GM18858 (cell line): ENCODE measurements at regions not wholly inside any gene's neighbourhood (a gene's known extent, or its start where the extent isn't known, plus 50 kb on each side); places are given as distances from the start of the nearest gene placed in this dataset.

Source experiments
- ATAC-seq: cut with Tn5 transposase; IDR thresholded peaks from one replicate; pipeline ENCODE4 v1.9.1; 2021; ENCODE audit not compliant: unreplicated experiment

- ATAC-seq, result no peak
Measured at GRCh38 chr4:108370291-108371141, 201.8 kb upstream of the LEF1 start.

- no peak for ATAC-seq
Measured at GRCh38 chr4:108369035-108369655, 200.4 kb upstream of the LEF1 start.

- no peak for ATAC-seq
Measured at GRCh38 chr4:108367751-108368150, 199.0 kb upstream of the LEF1 start.

- ATAC-seq, result no peak
Measured at GRCh38 chr4:108366716-108367115, 198.0 kb upstream of the LEF1 start.

- no peak for ATAC-seq
Measured at GRCh38 chr4:108365551-108365950, 196.8 kb upstream of the LEF1 start.

- ATAC-seq, result no peak
Measured at GRCh38 chr4:108361886-108362285, 193.2 kb upstream of the LEF1 start.

- ATAC-seq, result no peak
Measured at GRCh38 chr4:108361446-108361820, 192.7 kb upstream of the LEF1 start.

GRCh38 chr4:108360754-108361445 lies 192.2 kb upstream of the LEF1 start:
- no peak for ATAC-seq

- ATAC-seq, result no peak
Measured at GRCh38 chr4:108359986-108360681, 191.4 kb upstream of the LEF1 start.

- ATAC-seq, result no peak
Measured at GRCh38 chr4:108359130-108359985, 190.6 kb upstream of the LEF1 start.

- ATAC-seq, result no peak
Measured at GRCh38 chr4:108355902-108356535, 187.3 kb upstream of the LEF1 start.

- ATAC-seq, result no peak
Measured at GRCh38 chr4:108355186-108355901, 186.6 kb upstream of the LEF1 start.

GRCh38 chr4:108352664-108353308 lies 184.1 kb upstream of the LEF1 start:
- ATAC-seq, result no peak

- no peak for ATAC-seq
Measured at GRCh38 chr4:108351791-108352190, 183.1 kb upstream of the LEF1 start.

GRCh38 chr4:108350332-108350731 lies 181.6 kb upstream of the LEF1 start:
- ATAC-seq, result no peak

GRCh38 chr4:108346818-108347210 lies 178.1 kb upstream of the LEF1 start:
- ATAC-seq, result no peak

GRCh38 chr4:108345862-108346817 lies 177.4 kb upstream of the LEF1 start:
- no peak for ATAC-seq
